ENCODE measurements at regions not wholly inside any gene's neighbourhood (a gene's known extent, or its start where the extent isn't known, plus 50 kb on each side); places are given as distances from the start of the nearest gene placed in this dataset.

GRCh38 chrX:100081503-100081902 is 328.6 kb downstream of the PCDH19 start:
- no peaks in the 10 kb centered on the region for H3K36me3 ChIP-seq (ENCODE audit: control insufficient read depth, insufficient read depth, low read length)
- CTCF ChIA-PET = no interaction called here
- no peaks in the 10 kb centered on the region for H3K4me1 ChIP-seq (ENCODE audit: control insufficient read depth, insufficient read depth, low read length)
- no peak overlapping the region for H3K4me3 ChIP-seq (ENCODE audit: low read depth in 2 of 2, low read length in 2 of 2)
- DNase-seq (ENCODE audit: low read depth, low spot score) (no peak), ATAC-seq (no peak)
- no TSS peak for BruUV-seq (replicated peaks)
- intact Hi-C loops (cut with micrococcal nuclease; ENCODE audit: unreplicated experiment) = no loop called here
- TF ChIP-seq, protein P1, sequence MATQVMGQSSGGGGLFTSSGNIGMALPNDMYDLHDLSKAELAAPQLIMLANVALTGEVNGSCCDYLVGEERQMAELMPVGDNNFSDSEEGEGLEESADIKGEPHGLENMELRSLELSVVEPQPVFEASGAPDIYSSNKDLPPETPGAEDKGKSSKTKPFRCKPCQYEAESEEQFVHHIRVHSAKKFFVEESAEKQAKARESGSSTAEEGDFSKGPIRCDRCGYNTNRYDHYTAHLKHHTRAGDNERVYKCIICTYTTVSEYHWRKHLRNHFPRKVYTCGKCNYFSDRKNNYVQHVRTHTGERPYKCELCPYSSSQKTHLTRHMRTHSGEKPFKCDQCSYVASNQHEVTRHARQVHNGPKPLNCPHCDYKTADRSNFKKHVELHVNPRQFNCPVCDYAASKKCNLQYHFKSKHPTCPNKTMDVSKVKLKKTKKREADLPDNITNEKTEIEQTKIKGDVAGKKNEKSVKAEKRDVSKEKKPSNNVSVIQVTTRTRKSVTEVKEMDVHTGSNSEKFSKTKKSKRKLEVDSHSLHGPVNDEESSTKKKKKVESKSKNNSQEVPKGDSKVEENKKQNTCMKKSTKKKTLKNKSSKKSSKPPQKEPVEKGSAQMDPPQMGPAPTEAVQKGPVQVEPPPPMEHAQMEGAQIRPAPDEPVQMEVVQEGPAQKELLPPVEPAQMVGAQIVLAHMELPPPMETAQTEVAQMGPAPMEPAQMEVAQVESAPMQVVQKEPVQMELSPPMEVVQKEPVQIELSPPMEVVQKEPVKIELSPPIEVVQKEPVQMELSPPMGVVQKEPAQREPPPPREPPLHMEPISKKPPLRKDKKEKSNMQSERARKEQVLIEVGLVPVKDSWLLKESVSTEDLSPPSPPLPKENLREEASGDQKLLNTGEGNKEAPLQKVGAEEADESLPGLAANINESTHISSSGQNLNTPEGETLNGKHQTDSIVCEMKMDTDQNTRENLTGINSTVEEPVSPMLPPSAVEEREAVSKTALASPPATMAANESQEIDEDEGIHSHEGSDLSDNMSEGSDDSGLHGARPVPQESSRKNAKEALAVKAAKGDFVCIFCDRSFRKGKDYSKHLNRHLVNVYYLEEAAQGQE (IDR thresholded peaks at IDR 0.05; ENCODE audit: insufficient read depth in 1 of 2, low read depth in 2 of 2, low read length in 1 of 2) = no peak
- TF ChIP-seq POLR2AphosphoS5 (IDR thresholded peaks at IDR 0.05; ENCODE audit: low read depth, low read length) = no peak
- TF ChIP-seq TCF7L2 (IDR thresholded peaks at IDR 0.05; ENCODE audit: low read depth, low read length) = no peak
- TF ChIP-seq SIN3A (IDR thresholded peaks at IDR 0.05; ENCODE audit: borderline replicate concordance, insufficient read depth, low read depth, low read length) = no peak
- no peak for TF ChIP-seq CTCF (IDR thresholded peaks at IDR 0.05)
- no peaks in the 10 kb centered on the region for H3K27me3 ChIP-seq (ENCODE audit: control insufficient read depth, insufficient read depth, low read length)
- POLR2A ChIA-PET = no interaction called here
- no peaks in the 10 kb centered on the region for H3K9me3 ChIP-seq (ENCODE audit: control insufficient read depth, insufficient read depth, low read depth, low read length)
- no peak overlapping the region for H3K27ac ChIP-seq (ENCODE audit: low read length)
- in situ Hi-C loops (cut with HindIII; ENCODE audit: low pct_unique_long_range_greater_than_20kb, low sequenced_read_pairs) = no loop called here

DNA sequence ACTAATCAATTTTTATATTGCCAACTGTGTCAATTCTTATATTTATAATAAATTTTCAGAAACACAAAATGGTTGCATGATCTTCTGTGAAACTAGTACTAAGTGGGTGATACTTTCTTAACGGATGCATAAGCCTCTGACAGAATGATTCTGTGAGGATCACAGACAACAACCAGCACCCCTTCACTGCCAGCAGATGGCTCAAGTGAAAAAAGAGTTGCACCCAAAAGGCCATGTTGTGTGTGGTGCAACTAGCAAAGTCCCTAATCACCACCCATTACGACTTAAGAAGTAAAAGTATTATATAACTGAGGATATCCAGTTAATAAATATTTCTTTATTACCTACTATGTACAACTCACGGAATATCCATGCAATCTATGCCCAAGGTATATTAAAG is 334.0 kb downstream of the PCDH19 start:
- no peak overlapping the region for H3K4me3 ChIP-seq (ENCODE audit: low read depth in 2 of 2, low read length in 2 of 2)
- no peaks in the 10 kb centered on the region for H3K27me3 ChIP-seq (ENCODE audit: control insufficient read depth, insufficient read depth, low read length)
- intact Hi-C loops (cut with micrococcal nuclease; ENCODE audit: unreplicated experiment) (no loop called here), in situ Hi-C loops (cut with HindIII; ENCODE audit: low pct_unique_long_range_greater_than_20kb, low sequenced_read_pairs) (no loop called here)
- no TSS peak for BruUV-seq (replicated peaks)
- TF ChIP-seq CTCF (IDR thresholded peaks at IDR 0.05) (no peak), SIN3A (IDR thresholded peaks at IDR 0.05; ENCODE audit: borderline replicate concordance, insufficient read depth, low read depth, low read length) (no peak), POLR2AphosphoS5 (IDR thresholded peaks at IDR 0.05; ENCODE audit: low read depth, low read length) (no peak), TCF7L2 (IDR thresholded peaks at IDR 0.05; ENCODE audit: low read depth, low read length) (no peak)
- TF ChIP-seq, protein P1 (IDR thresholded peaks at IDR 0.05; ENCODE audit: insufficient read depth in 1 of 2, low read depth in 2 of 2, low read length in 1 of 2) = no peak
- ChIA-PET CTCF (no interaction called here), POLR2A (no interaction called here)
- no peak overlapping the region for H3K27ac ChIP-seq (ENCODE audit: low read length)
- H3K4me1 ChIP-seq (ENCODE audit: control insufficient read depth, insufficient read depth, low read length) = no peaks in the 10 kb centered on the region
- ATAC-seq (no peak), DNase-seq (ENCODE audit: low read depth, low spot score) (no peak)
- H3K36me3 ChIP-seq (ENCODE audit: control insufficient read depth, insufficient read depth, low read length) = no peaks in the 10 kb centered on the region
- no peaks in the 10 kb centered on the region for H3K9me3 ChIP-seq (ENCODE audit: control insufficient read depth, insufficient read depth, low read depth, low read length)

Measured in Panc1 (cell line).